ENCODE measurements at regions not wholly inside any gene's neighbourhood (a gene's known extent, or its start where the extent isn't known, plus 50 kb on each side); places are given as distances from the start of the nearest gene placed in this dataset.

- Mint-ChIP-seq H3K27me3 (ENCODE audit: low read depth in 3 of 3) (peaks cover 0 to 1% (median 0%) of the 10 kb centered on the region in 3 donors), H3K36me3 (no peaks in the 10 kb centered on the region), H3K4me1 (no peaks in the 10 kb centered on the region), H3K27ac (no peak overlapping the region), H3K4me3 (no peak overlapping the region), H3K9me3 (peaks cover 0 to 7% (median 2%) of the 10 kb centered on the region in 7 donors)
- Histone ChIP-seq H2AFZ (ENCODE audit: insufficient read depth, low read depth, low read length, poor library complexity, severe bottlenecking) (no peak overlapping the region), H3K4me1 (ENCODE audit: control insufficient read depth in 1 of 2, insufficient read depth in 2 of 2, low read length in 2 of 2) (no peaks in the 10 kb centered on the region), H4K20me1 (ENCODE audit: insufficient read depth, low read length) (no peaks in the 10 kb centered on the region), H3K27ac (ENCODE audit: low read depth in 1 of 2, low read length in 2 of 2) (no peak overlapping the region), H3K27me3 (ENCODE audit: control insufficient read depth in 2 of 2, insufficient read depth in 2 of 2, low read length in 2 of 2) (no peaks in the 10 kb centered on the region), H3K9me3 (replicated peaks in 1 of 2; ENCODE audit: control insufficient read depth in 1 of 2, insufficient read depth in 1 of 2, low read length in 2 of 2) (no peaks in the 10 kb centered on the region), H3K4me3 (replicated peaks in 1 of 3; ENCODE audit: low read depth in 2 of 3, low read length in 3 of 3) (no peak overlapping the region), H3K9ac (ENCODE audit: insufficient read depth, low read length, poor library complexity, severe bottlenecking) (no peak overlapping the region), H3K36me3 (replicated peaks in 1 of 2; ENCODE audit: control insufficient read depth in 1 of 2, insufficient read depth in 2 of 2, low read length in 2 of 2) (no peaks in the 10 kb centered on the region), H3K4me2 (replicated peaks; ENCODE audit: extremely low read depth, low read length, poor library complexity, severe bottlenecking) (no peak overlapping the region), H3K79me2 (ENCODE audit: insufficient read depth, low read length) (no peaks in the 10 kb centered on the region)
- no peak for DNase-seq
- no CpG with 5 or more reads among the region's 5 CpGs for WGBS (ENCODE audit: insufficient coverage)
- intact Hi-C loops (cut with micrococcal nuclease) = no loop called here
- TF ChIP-seq CTCF (IDR thresholded peaks at IDR 0.05) = no peak
Measured at GRCh38 chr14:47899685-47900084, 224.3 kb upstream of the MDGA2 start.

GRCh38 chr14:47874350-47874749, 198.9 kb upstream of the MDGA2 start:
- no peaks in the 10 kb centered on the region for H3K79me2 ChIP-seq (ENCODE audit: insufficient read depth, low read length)
- no peaks in the 10 kb centered on the region for H3K4me1 Mint-ChIP-seq
- no peaks in the 10 kb centered on the region for H3K27me3 ChIP-seq (ENCODE audit: control insufficient read depth in 2 of 2, insufficient read depth in 2 of 2, low read length in 2 of 2)
- H3K9ac ChIP-seq (ENCODE audit: insufficient read depth, low read length, poor library complexity, severe bottlenecking) = no peak overlapping the region
- H3K9me3 Mint-ChIP-seq = peaks cover 0 to 4% (median 0%) of the 10 kb centered on the region in 7 donors
- H3K4me3 Mint-ChIP-seq = no peak overlapping the region
- H3K27me3 Mint-ChIP-seq (ENCODE audit: low read depth in 3 of 3) = peaks cover 0 to 2% (median 0%) of the 10 kb centered on the region in 3 donors
- no peaks in the 10 kb centered on the region for H3K4me1 ChIP-seq (ENCODE audit: control insufficient read depth in 1 of 2, insufficient read depth in 2 of 2, low read length in 2 of 2)
- H4K20me1 ChIP-seq (ENCODE audit: insufficient read depth, low read length) = no peaks in the 10 kb centered on the region
- no peak overlapping the region for H3K27ac ChIP-seq (ENCODE audit: low read depth in 1 of 2, low read length in 2 of 2)
- no peak overlapping the region for H3K4me2 ChIP-seq (replicated peaks; ENCODE audit: extremely low read depth, low read length, poor library complexity, severe bottlenecking)
- H3K36me3 Mint-ChIP-seq = no peaks in the 10 kb centered on the region
- H2AFZ ChIP-seq (ENCODE audit: insufficient read depth, low read depth, low read length, poor library complexity, severe bottlenecking) = no peak overlapping the region
- DNase-seq = no peak
- intact Hi-C loops (cut with micrococcal nuclease) = no loop called here
- peaks cover 0 to 4% of the 10 kb centered on the region in 2 donors for H3K9me3 ChIP-seq (replicated peaks in 1 of 2; ENCODE audit: control insufficient read depth in 1 of 2, insufficient read depth in 1 of 2, low read length in 2 of 2)
- 100% methylated on average over 3 of the region's 7 CpGs for WGBS (ENCODE audit: insufficient coverage)
- no peak overlapping the region for H3K27ac Mint-ChIP-seq
- TF ChIP-seq CTCF (IDR thresholded peaks at IDR 0.05) = no peak
- no peaks in the 10 kb centered on the region for H3K36me3 ChIP-seq (replicated peaks in 1 of 2; ENCODE audit: control insufficient read depth in 1 of 2, insufficient read depth in 2 of 2, low read length in 2 of 2)
- no peak overlapping the region for H3K4me3 ChIP-seq (replicated peaks in 1 of 3; ENCODE audit: low read depth in 2 of 3, low read length in 3 of 3)
